H1 (cell line): ENCODE measurements at regions not wholly inside any gene's neighbourhood (a gene's known extent, or its start where the extent isn't known, plus 50 kb on each side); places are given as distances from the start of the nearest gene placed in this dataset.

Experiments used
- CTCF ChIA-PET: fragments of 300-600 bp; sonication (Branson Sonifier 250); formaldehyde crosslinking; loops from one replicate; lab custom pipeline; 2021; ENCODE audit not compliant: partially characterized antibody; lab: Charles Lee
- POLR2A ChIA-PET: fragments of 300-600 bp; sonication (Branson Sonifier 250); formaldehyde crosslinking; loops from one replicate; lab custom pipeline; 2021; ENCODE audit warnings: inconsistent platforms; ENCODE audit not compliant: partially characterized antibody; lab: Charles Lee
- DNase-seq, 2 experiments: peaks; one replicate each; pipeline versions ENCODE4 v3.0.0 to v3.0.0-alpha.2; 2010 to 2022; ENCODE audit warnings: low spot score in 2 of 2, low read depth in 1 of 2, mixed read lengths in 1 of 2
- FAIRE-seq: peaks from 2 replicates; lab custom pipeline; 2011; peaks lifted over from hg19 to GRCh38; lab: Jason Lieb, UNC
- H2AFZ ChIP-seq: 2 replicates; pipeline ENCODE4 v1.8.1; 2012; ENCODE audit warnings: low read length, inconsistent platforms
- H2AK5ac ChIP-seq: 2 replicates; pipeline ENCODE4 v1.6.1; 2013; ENCODE audit warnings: low read depth, low read length
- H2BK120ac ChIP-seq: replicated peaks from 2 replicates; pipeline ENCODE3; 2013; ENCODE audit warnings: low read depth, low read length, inconsistent platforms
- H2BK12ac ChIP-seq: 2 replicates; pipeline ENCODE4 v1.6.1; 2013; ENCODE audit warnings: low read depth, low read length
- H2BK15ac ChIP-seq: 2 replicates; pipeline ENCODE4 v1.6.1; 2013; ENCODE audit warnings: low read length
- H2BK20ac ChIP-seq: 2 replicates; pipeline ENCODE4 v1.6.1; 2013; ENCODE audit warnings: low read length
- H2BK5ac ChIP-seq: 2 replicates; pipeline ENCODE4 v1.6.1; 2013; ENCODE audit warnings: low read depth, low read length
- H3K14ac ChIP-seq: 2 replicates; pipeline ENCODE4 v1.6.1; 2013; ENCODE audit warnings: inconsistent platforms; ENCODE audit not compliant: insufficient read length
- H3K18ac ChIP-seq: 2 replicates; pipeline ENCODE4 v1.6.1; 2013; ENCODE audit warnings: low read length; ENCODE audit errors: extremely low read depth
- H3K23ac ChIP-seq: 2 replicates; pipeline ENCODE4 v1.6.1; 2013; ENCODE audit warnings: inconsistent platforms; ENCODE audit not compliant: insufficient read length
- H3K23me2 ChIP-seq: 2 replicates; pipeline ENCODE4 v1.6.1; 2013; ENCODE audit warnings: low read depth, low read length
- H3K27ac ChIP-seq: 2 replicates; pipeline ENCODE4 v1.6.1; 2011; ENCODE audit warnings: low read depth, low read length, inconsistent platforms
- H3K27me3 ChIP-seq, 4 experiments: replicated peaks in 1 of 4; 1 replicate in 1 of 4; 2 replicates in 3 of 4; pipeline versions ENCODE4 v1.6.1 to v1.8.1; 2011 to 2013; ENCODE audit warnings: low read length in 3 of 4, mild to moderate bottlenecking in 3 of 4, inconsistent platforms in 2 of 4, mixed read lengths in 2 of 4, moderate library complexity in 1 of 4; ENCODE audit not compliant: control insufficient read depth in 3 of 4, insufficient read depth in 3 of 4; ENCODE audit errors: extremely low read depth in 1 of 4
- H3K36me3 ChIP-seq, 4 experiments: 2 replicates each; pipeline versions ENCODE4 v1.6.1 to v1.8.1; 2011 to 2013; ENCODE audit warnings: mild to moderate bottlenecking in 4 of 4, low read length in 3 of 4, moderate library complexity in 2 of 4, control low read depth in 1 of 4, inconsistent platforms in 1 of 4; ENCODE audit not compliant: insufficient read depth in 4 of 4, control insufficient read depth in 2 of 4
- H3K4ac ChIP-seq: replicated peaks from 2 replicates; pipeline ENCODE3; 2013; ENCODE audit warnings: low read length, low read depth, mixed read lengths, inconsistent platforms; ENCODE audit not compliant: insufficient read length
- H3K4me1 ChIP-seq, 4 experiments: replicated peaks in 1 of 4; 1 replicate in 1 of 4; 2 replicates in 3 of 4; pipeline versions ENCODE4 v1.6.1 to v1.8.1; 2011 to 2013; ENCODE audit warnings: low read length in 3 of 4, inconsistent platforms in 2 of 4, mixed read lengths in 1 of 4; ENCODE audit not compliant: insufficient read depth in 4 of 4, control insufficient read depth in 3 of 4
- H3K4me2 ChIP-seq, 2 experiments: 2 replicates each; pipeline versions ENCODE4 v1.6.1 to v1.8.1; 2011 to 2013; ENCODE audit warnings: low read depth in 2 of 2, low read length in 2 of 2, control low read depth in 1 of 2, inconsistent platforms in 1 of 2, mild to moderate bottlenecking in 1 of 2; ENCODE audit not compliant: insufficient read depth in 1 of 2
- H3K4me3 ChIP-seq, 4 experiments: fragments of 200-600, 300-600 bp in 1 of 4; sonication (generic), shearing (Covaris generic), sonication (Bioruptor Twin) in 1 of 4; 2 replicates each; pipeline versions ENCODE4 v1.5.1 to v1.8.1; 2011 to 2016; ENCODE audit warnings: low read length in 4 of 4, low read depth in 3 of 4, control low read depth in 2 of 4, inconsistent platforms in 2 of 4, mild to moderate bottlenecking in 2 of 4, mixed read lengths in 1 of 4, moderate library complexity in 1 of 4; ENCODE audit not compliant: insufficient read depth in 2 of 4; ENCODE audit errors: extremely low read depth in 1 of 4
- H3K56ac ChIP-seq: replicated peaks from 2 replicates; pipeline ENCODE3; 2013; ENCODE audit warnings: low read depth, mild to moderate bottlenecking, mixed read lengths, low read length, inconsistent platforms; ENCODE audit not compliant: insufficient read length
- H3K79me1 ChIP-seq: 2 replicates; pipeline ENCODE4 v1.6.1; 2013; ENCODE audit warnings: low read depth, low read length, control low read depth
- H3K79me2 ChIP-seq, 2 experiments: 2 replicates each; pipeline versions ENCODE4 v1.6.1 to v1.8.1; 2012 to 2013; ENCODE audit warnings: low read length in 2 of 2, mild to moderate bottlenecking in 2 of 2, inconsistent platforms in 1 of 2; ENCODE audit not compliant: insufficient read depth in 2 of 2, control insufficient read depth in 1 of 2
- H3K9ac ChIP-seq, 4 experiments: replicated peaks in 1 of 4; 1 replicate in 1 of 4; 2 replicates in 3 of 4; pipeline versions ENCODE4 v1.6.1 to v1.8.1; 2011 to 2013; ENCODE audit warnings: low read depth in 3 of 4, low read length in 3 of 4, control low read depth in 2 of 4, mild to moderate bottlenecking in 2 of 4, moderate library complexity in 2 of 4, inconsistent platforms in 1 of 4; ENCODE audit errors: extremely low read depth in 1 of 4
- H3K9me3 ChIP-seq, 2 experiments: 2 replicates each; pipeline versions ENCODE4 v1.6.1 to v1.8.1; 2012 to 2013; ENCODE audit warnings: mild to moderate bottlenecking in 2 of 2, moderate library complexity in 2 of 2, control low read depth in 1 of 2, inconsistent platforms in 1 of 2, low read depth in 1 of 2, low read length in 1 of 2, mixed read lengths in 1 of 2; ENCODE audit not compliant: insufficient read depth in 2 of 2
- H4K20me1 ChIP-seq, 2 experiments: replicated peaks in 1 of 2; 2 replicates each; pipeline versions ENCODE3 to v1.8.1; 2011 to 2013; ENCODE audit warnings: inconsistent platforms in 2 of 2, low read length in 2 of 2, mild to moderate bottlenecking in 1 of 2; ENCODE audit not compliant: insufficient read depth in 2 of 2, control insufficient read depth in 1 of 2
- H4K5ac ChIP-seq: 2 replicates; pipeline ENCODE4 v1.6.1; 2013; ENCODE audit warnings: low read length, low read depth, mixed read lengths, inconsistent platforms; ENCODE audit not compliant: insufficient read length
- H4K8ac ChIP-seq: 2 replicates; pipeline ENCODE4 v1.8.0; 2013; ENCODE audit warnings: mild to moderate bottlenecking, moderate library complexity, low read length, inconsistent platforms; ENCODE audit not compliant: insufficient read depth; ENCODE audit errors: extremely low read depth
- H4K91ac ChIP-seq: replicated peaks from 2 replicates; pipeline ENCODE3; 2013; ENCODE audit warnings: low read length, mixed read lengths, inconsistent platforms; ENCODE audit not compliant: insufficient read length
- ASH2L ChIP-seq: fragments of 200-600, 300-600 bp; sonication (generic); IDR thresholded peaks from one replicate; pipeline ENCODE4 v1.7.1; 2017; ENCODE audit warnings: low read length
- BACH1 ChIP-seq: IDR thresholded peaks from 2 replicates; pipeline ENCODE4 v1.6.1; 2012; ENCODE audit warnings: low read length, improper control_type of control experiment
- BRCA1 ChIP-seq: IDR thresholded peaks from 2 replicates; pipeline ENCODE4 v1.6.1; 2012; ENCODE audit warnings: low read depth, low read length, improper control_type of control experiment
- CREB1 ChIP-seq: IDR thresholded peaks from 2 replicates; pipeline ENCODE4 v1.6.1; 2012; ENCODE audit warnings: inconsistent platforms
- POLR2A ChIP-seq, 2 experiments: IDR thresholded peaks; 1 replicate in 1 of 2; 2 replicates in 1 of 2; pipeline ENCODE4 v1.6.1; 2011; ENCODE audit warnings: low read depth in 2 of 2, low read length in 2 of 2, mild to moderate bottlenecking in 2 of 2; ENCODE audit errors: control extremely low read depth in 1 of 2
- POLR2AphosphoS5 ChIP-seq: IDR thresholded peaks from 2 replicates; pipeline ENCODE4 v1.6.1; 2011; ENCODE audit warnings: low read depth, low read length
- POU5F1 ChIP-seq: IDR thresholded peaks from 2 replicates; pipeline ENCODE4 v1.6.1; 2011; ENCODE audit warnings: low read depth, mild to moderate bottlenecking, low read length, moderate library complexity
- SAP30 ChIP-seq: fragments of 300-600 bp; sonication (generic); IDR thresholded peaks from 2 replicates; pipeline ENCODE4 v1.7.1; 2012; ENCODE audit warnings: low read length, moderate library complexity, mild to moderate bottlenecking, inconsistent platforms; ENCODE audit not compliant: insufficient read depth, insufficient replicate concordance
- SIRT6 ChIP-seq: IDR thresholded peaks from one replicate; pipeline ENCODE4 v1.7.1; 2012; ENCODE audit warnings: low read length, inconsistent platforms
- SRF ChIP-seq: IDR thresholded peaks from 2 replicates; pipeline ENCODE4 v1.6.1; 2011; ENCODE audit warnings: mild to moderate bottlenecking, low read depth, low read length, moderate library complexity
- USF2 ChIP-seq: IDR thresholded peaks from 2 replicates; pipeline ENCODE4 v1.6.1; 2011; ENCODE audit warnings: low read length, improper control_type of control experiment
- YY1 ChIP-seq: IDR thresholded peaks from 2 replicates; pipeline ENCODE4 v1.6.1; 2011; ENCODE audit warnings: low read depth, mild to moderate bottlenecking, low read length
- WGBS, 2 experiments: shearing (Covaris generic) in 1 of 2; methylation state at CpG; one replicate each; pipeline versions ENCODE4 v1.1.6 to v1.1.7; 2013 to 2015; ENCODE audit warnings: low lambda C conversion rate in 2 of 2, mixed read lengths in 2 of 2, inconsistent platforms in 1 of 2, low coverage in 1 of 2, missing lambda C conversion rate in 1 of 2; ENCODE audit not compliant: insufficient replicate concordance in 2 of 2, insufficient coverage in 1 of 2, insufficient read length in 1 of 2; ENCODE audit errors: extremely low coverage in 1 of 2, missing lambda C conversion rate in 1 of 2; 5-methylcytosine and 5-hydroxymethylcytosine counted together

- FAIRE-seq (no peak), DNase-seq (no peak)
- no peak overlapping the region for H2AK5ac ChIP-seq
- H3K14ac ChIP-seq: no peak overlapping the region
- no peak overlapping the region for H2BK20ac ChIP-seq
- no peaks in the 10 kb centered on the region for H3K79me2 ChIP-seq
- H2AFZ ChIP-seq: peak overlapping the region; percentile 92
- no peak overlapping the region for H4K5ac ChIP-seq
- no peaks in the 10 kb centered on the region for H3K27me3 ChIP-seq
- no peaks in the 10 kb centered on the region for H3K9me3 ChIP-seq
- 85% methylated on average over 9 of the region's 9 CpGs; no CpG with 5 or more reads in 1 of the 2 experiments for WGBS, 2 experiments
- H3K9ac ChIP-seq: no peak overlapping the region
- H2BK5ac ChIP-seq: no peak overlapping the region
- no peak overlapping the region for H2BK15ac ChIP-seq
- TF ChIP-seq SRF: no peak
- no peak for TF ChIP-seq YY1
- no peak for TF ChIP-seq CREB1
- no peak for TF ChIP-seq BRCA1
- TF ChIP-seq ASH2L: no peak
- no peak for TF ChIP-seq BACH1
- no peak for TF ChIP-seq POU5F1
- TF ChIP-seq SIRT6: no peak
- no peak for TF ChIP-seq USF2
- no peak for TF ChIP-seq SAP30
- TF ChIP-seq POLR2AphosphoS5: no peak
- TF ChIP-seq POLR2A (IDR thresholded peaks at IDR 0.05; ENCODE audit: control extremely low read depth in 1 of 2, low read depth in 2 of 2, low read length in 2 of 2): no peak
- H4K8ac ChIP-seq: no peak overlapping the region
- H3K56ac ChIP-seq: no peak overlapping the region
- H2BK12ac ChIP-seq: no peak overlapping the region
- H3K4ac ChIP-seq: no peak overlapping the region
- peaks cover 0 to 3% (median 1%) of the 10 kb centered on the region in 4 experiments; a peak in 3 of 7 replicates for H3K4me1 ChIP-seq
- H3K4me2 ChIP-seq: no peak overlapping the region
- H4K91ac ChIP-seq: no peak overlapping the region
- no peaks in the 10 kb centered on the region for H3K36me3 ChIP-seq
- ChIA-PET CTCF (interaction anchor here (0.6 to 1.9 kb wide), 9 partner anchors 13 to 1284 kb away, joined by 3 to 7 read pairs (median 3); no protein-coding TSS in a partner anchor), POLR2A (no interaction called here)
- H3K79me1 ChIP-seq: no peaks in the 10 kb centered on the region
- no peak overlapping the region for H3K23ac ChIP-seq
- no peak overlapping the region for H3K4me3 ChIP-seq
- no peak overlapping the region for H3K27ac ChIP-seq
- no peak overlapping the region for H3K18ac ChIP-seq
- no peaks in the 10 kb centered on the region for H3K23me2 ChIP-seq
- no peaks in the 10 kb centered on the region for H4K20me1 ChIP-seq
- H2BK120ac ChIP-seq: no peak overlapping the region
Observed at GRCh38 chr2:40511661-40512213, 59.8 kb upstream of the SLC8A1 start.
